Thyroid gland (tissue), 4 donors: ENCODE measurements at regions not wholly inside any gene's neighbourhood (a gene's known extent, or its start where the extent isn't known, plus 50 kb on each side); places are given as distances from the start of the nearest gene placed in this dataset.

Experiments used
- CTCF ChIP-seq, 6 experiments: fragments of 200-600 bp in 3 of 6; fragments of 450-650 bp in 3 of 6; sonication (generic) in 3 of 6; IDR thresholded peaks; one replicate each; pipeline ENCODE4 v1.5.1; 2016 to 2019; ENCODE audit warnings: antibody characterized with exemption in 6 of 6, mild to moderate bottlenecking in 2 of 6, inconsistent platforms in 1 of 6, moderate library complexity in 1 of 6
- POLR2A ChIP-seq, 2 donors: fragments of 450-650 bp; IDR thresholded peaks; one replicate each; pipeline ENCODE4 v1.6.1; 2017; ENCODE audit warnings: antibody characterized with exemption in 2 of 2, mild to moderate bottlenecking in 2 of 2, moderate library complexity in 1 of 2

GRCh38 chr14:65294816-65295215, 117.7 kb upstream of the FUT8 start:
- TF ChIP-seq CTCF (IDR thresholded peaks at IDR 0.05) (no peak), POLR2A (IDR thresholded peaks at IDR 0.05) (no peak)
